SIG-M5 treated with dmso at 0.1 percent for 504 hours (cell line): ENCODE measurements at regions not wholly inside any gene's neighbourhood (a gene's known extent, or its start where the extent isn't known, plus 50 kb on each side); places are given as distances from the start of the nearest gene placed in this dataset.
"Not testable (repeated sequence)": the region's sequence is repeated elsewhere in the genome, so short reads cannot be mapped to it uniquely, and the experiment has no call there.

Source experiments
- DNase-seq: peaks from one replicate; lab custom pipeline; 2025; ENCODE audit not compliant: unreplicated experiment; lab: John Stamatoyannopoulos, UW

DNA sequence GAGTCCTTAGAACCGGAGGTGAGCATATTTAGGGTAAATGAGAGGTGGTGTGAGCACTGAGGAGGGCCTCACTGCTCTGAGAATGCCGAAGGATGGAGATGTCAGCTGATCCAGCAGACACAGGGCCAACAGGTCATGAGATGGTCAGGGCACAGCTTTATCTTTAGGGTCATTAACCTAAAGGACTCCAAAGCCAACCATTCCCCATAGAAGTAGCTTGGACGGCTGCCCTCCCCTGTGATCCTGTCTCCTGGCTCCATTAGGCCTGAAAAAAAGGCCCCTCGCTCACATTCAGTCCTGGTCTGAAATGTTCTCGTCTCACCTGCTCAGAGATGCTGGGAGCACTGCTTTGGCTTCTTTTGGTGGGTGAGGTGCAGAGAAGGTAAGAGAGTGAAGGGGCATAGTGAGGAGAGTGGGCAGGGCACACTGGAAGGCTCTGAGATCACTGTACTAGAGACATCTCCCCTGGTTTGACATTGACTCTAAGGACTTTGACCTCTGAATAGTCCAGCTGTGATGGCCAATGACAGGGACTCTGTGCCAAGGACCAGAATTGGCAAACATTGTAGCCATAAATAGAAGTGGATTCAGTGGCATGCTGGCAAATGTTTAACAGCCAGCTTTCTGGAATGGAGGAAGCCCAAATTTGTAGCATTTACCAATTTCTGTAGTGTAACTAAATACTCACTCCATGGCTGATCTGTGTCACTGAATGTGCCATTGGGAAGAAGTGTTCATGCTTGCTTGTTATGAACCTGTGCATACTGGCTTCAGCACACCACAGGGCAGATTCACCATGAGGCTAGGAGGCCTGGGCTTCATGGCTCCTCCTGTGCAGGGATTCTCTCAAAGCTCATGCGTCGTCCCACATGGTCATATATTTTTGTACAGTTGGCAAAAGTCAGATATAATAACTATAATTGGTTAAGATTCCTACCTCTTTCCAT, 76.2 kb upstream of the MRPS22 start:
- DNase-seq, result no peak

DNA sequence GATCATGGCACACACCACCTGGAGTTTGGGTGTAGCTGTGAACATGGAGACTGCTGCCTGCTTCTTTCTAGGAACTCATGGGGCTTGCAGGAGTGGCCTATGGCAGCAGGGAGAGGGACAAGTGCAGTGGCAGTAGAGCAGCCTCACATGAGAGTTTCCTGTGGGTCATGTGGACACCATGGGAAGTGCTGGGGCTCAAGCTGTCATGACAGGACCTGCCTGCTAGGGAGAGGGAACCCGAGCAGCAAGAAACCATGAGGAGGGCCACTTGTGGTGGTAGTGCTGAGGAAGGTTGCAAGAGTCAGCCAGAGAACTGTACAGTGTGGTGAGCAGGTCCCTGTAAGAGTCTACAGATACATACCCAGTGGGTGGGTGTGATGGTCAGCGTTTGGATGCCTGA, 73.8 kb upstream of the MRPS22 start:
- DNase-seq, result no peak

- DNase-seq, result not testable (repeated sequence)
Observed at GRCh38 chr3:139270652-139271051, 73.2 kb upstream of the MRPS22 start.

DNA sequence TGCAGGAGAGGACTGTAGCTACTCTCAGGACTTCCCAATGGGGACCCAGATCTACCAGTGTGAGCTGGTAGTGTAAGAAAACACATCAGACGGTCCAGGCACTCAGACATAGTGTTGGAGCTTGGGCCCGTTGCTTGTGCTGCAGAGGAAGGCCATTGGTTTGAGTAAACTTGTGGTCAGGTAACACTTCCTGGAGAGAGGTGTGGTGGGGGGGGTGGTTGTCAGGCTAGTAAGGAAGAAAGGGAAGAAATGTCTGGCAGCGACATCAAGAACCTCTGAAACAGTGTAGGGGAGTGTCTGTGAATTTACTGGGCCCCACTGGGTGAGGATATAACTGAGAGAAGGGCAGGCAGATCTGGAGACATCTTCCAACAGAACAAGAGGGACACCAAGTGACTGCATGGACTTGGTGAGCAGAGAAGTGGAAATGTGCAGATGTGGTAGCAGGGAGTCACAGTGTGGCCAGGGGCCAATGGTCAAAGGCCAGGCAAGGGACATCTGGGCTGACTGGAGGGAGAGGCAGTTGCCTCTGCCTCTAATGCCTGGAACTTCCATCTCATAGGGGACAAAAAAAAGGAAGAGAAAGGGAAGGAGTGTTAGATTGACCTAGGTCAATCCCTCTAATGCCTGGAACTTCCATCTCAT, 63.7 kb upstream of the MRPS22 start:
- DNase-seq, result no peak

DNA sequence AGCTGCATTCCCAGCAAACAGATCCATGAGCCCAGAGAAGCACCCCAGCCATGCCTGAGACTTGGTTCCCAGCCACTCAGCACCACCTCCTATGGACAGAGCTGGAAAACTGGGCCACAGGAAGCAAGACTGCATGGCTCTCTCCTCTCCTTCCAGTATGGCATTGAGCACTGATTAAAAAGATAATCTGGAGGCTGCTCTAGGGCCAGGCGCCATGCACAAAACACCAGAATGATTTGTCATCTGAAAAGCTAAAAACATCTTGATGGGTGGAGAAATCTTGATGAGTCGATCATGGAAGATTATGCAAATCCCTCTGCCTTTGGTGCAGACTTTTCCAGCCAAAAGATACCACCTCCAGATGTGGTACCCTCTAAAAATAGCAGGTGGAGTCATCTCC, 62.7 kb upstream of the MRPS22 start:
- no peak for DNase-seq

DNA sequence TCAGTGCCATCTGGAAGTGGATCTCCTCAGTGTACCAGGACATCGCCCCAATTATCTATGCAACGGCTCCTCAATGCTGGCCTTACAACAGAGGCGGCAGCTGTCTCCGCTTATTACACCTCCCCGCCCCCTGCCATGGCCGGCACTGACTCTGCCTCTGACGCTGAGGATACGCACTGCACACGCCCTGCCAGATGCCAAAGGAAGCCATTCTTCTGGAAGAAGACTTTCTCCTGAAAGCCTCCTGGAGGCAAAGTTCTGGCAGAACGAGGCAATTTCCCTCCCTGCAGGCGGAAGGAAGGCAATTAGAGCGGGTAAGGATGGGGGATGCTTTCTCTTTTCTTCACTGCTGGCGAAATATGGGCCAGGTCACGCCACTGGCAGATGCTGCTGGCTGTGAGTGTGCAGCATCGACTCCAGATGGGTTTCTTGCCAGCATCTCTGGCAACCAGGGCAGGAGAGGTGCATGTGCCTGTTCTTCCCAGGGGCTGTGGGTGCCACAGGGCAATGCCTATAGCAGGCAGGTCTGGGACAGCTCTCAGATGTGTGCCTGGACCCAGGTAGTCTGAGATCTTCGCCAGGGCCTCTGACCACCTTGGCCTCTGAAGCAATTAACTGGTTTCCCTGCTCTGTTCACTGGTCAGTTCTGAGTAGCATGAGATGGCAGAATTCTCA, 62.2 kb upstream of the MRPS22 start:
- DNase-seq, result no peak

DNA sequence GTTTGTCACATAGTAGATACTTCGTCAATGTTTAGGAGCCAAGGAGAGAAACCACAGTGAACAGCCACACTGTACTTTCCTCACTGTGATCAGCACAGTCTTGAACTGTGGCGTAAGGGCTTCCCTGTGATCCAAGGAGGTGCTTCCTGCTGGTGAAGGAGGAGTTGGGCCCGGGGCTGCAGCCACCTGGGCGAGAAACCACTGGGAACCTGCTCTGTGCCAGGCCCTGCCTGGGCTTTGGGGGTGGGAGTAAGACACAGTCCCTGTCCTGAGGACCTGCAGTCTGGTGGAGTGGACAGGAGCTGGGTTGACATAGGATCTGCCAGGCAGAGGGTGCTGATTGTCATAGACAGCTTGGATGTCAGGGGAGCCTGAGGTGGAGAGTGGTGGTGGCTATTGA, 60.5 kb upstream of the MRPS22 start:
- DNase-seq, result no peak

GRCh38 chr3:139284221-139284620, 59.6 kb upstream of the MRPS22 start:
- no peak for DNase-seq

DNA sequence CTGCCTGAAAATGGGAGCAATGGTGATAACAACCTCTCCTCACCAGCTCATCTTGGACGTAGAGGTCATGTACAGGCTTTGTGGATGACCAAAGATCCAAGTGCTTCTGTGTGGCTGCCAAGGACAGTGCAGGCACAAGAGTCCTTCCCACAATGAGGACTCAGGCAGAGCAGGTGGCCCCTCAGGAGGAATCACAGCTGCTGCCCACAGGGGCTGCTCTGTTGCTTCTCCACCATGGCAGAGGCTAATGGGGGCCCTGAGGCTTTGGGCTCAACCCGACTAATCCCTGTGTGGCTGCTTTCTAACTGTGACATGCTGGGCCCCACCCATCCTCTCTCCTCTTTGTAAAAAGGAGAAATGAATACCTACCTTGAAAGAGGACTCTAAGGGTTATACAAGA, 58.1 kb upstream of the MRPS22 start:
- DNase-seq, result no peak

DNA sequence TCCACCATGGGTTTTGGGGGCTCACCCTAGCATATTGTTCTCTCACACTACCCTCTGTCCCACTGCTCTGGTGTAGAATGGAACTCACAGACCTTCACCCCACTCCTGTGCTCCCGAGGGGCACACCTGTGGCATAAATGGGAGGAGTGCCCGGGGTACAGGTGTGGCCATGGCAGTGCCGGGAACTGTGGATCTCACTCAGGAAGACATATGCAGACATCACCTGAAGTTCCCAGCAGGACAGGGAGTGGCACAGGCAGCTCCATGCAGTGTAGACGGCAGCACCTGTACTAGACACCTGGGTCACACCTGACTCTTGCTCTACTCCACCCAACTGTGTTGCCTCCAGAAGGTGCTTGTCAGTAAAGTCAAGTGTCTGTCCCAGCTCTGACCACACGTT, 57.6 kb upstream of the MRPS22 start:
- no peak for DNase-seq

GRCh38 chr3:139286825-139287224, 57.0 kb upstream of the MRPS22 start:
- DNase-seq, result no peak

GRCh38 chr3:139287557-139287956, 56.3 kb upstream of the MRPS22 start:
- DNase-seq, result no peak

GRCh38 chr3:139288266-139288821, 55.5 kb upstream of the MRPS22 start:
- no peak for DNase-seq

GRCh38 chr3:139289860-139290524, 53.8 kb upstream of the MRPS22 start:
- DNase-seq, result no peak

DNA sequence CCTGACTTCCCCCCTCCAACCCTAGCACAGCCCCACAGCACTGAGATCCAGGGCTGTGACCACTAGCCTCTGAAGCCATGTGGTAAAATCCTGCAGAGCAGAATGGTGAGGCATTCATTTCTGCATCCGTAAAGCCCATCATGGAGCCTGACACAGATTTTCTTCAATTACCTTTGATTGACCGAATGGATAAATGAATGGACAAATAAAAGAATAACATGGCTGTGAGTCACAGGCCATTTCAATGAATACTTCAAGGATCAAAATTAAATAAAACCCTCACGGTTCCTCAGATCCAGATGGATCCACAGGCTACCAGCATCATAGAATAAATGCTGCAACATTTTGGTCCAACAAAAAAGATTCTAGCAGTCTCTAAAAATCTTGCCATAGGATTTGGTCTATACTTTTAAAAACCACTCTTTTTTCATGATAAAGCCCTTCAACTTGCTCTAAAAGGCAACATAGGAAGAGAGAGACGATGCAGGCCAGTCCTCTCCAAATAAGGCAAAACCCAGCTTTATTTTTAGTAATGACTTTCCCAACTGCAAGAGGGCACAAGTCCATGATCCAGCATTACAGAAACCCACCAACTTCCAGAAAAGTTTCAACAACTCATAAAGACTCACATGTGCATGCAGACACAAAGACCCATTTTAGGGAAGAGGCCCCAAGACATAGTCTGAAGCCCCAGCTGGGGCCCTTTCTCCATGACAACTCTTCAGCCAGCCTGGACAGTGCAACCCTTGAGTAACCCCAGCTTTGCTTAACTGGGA, 52.4 kb upstream of the MRPS22 start:
- no peak for DNase-seq

DNA sequence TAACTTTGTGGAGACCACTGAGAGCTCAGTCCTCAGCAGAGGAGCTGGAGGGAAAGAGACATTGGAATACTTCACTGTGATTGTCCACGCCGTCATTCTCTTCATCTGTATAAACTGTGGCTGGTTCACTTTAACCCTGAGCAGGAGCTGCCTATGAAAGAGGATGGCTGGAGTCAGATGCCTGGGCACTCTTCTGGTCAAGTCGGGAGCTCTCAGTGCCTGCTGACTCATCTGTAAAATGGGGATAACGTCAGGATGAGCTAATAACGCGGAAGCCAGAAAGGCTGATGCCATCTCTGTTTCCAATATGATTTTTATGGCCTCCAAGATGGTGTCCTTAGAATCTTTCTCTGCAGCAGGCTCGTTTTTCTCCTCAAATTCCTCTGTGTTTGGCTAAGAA, 51.6 kb upstream of the MRPS22 start:
- DNase-seq, result no peak

- no peak for DNase-seq
Observed at GRCh38 chr3:139292711-139293664, 50.8 kb upstream of the MRPS22 start.

DNA sequence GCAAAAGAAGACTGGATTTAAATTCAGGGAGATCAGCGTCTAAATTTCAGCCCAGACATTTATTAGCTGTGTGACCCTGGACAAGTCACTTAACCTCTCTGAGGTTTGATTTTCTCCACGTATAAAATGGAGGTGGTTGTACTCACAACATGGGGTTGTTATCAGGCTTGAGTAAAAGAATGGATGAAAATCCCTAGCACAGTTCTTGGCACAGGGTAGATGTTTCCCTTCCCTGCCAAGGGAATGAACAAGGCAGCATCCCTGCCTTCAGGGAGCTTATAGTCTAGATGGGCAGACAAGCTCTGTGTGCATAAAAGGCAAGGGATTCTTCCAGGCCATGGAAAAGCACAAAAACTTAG, 50.2 kb upstream of the MRPS22 start:
- no peak for DNase-seq
